LoVo (cell line): ENCODE measurements at regions not wholly inside any gene's neighbourhood (a gene's known extent, or its start where the extent isn't known, plus 50 kb on each side); places are given as distances from the start of the nearest gene placed in this dataset.
"Not testable (repeated sequence)": the region's sequence is repeated elsewhere in the genome, so short reads cannot be mapped to it uniquely, and the experiment has no call there.

Experiments used
- DNase-seq: peaks from one replicate; pipeline ENCODE4 v3.0.0-alpha.2; 2016; ENCODE audit warnings: low spot score

DNA sequence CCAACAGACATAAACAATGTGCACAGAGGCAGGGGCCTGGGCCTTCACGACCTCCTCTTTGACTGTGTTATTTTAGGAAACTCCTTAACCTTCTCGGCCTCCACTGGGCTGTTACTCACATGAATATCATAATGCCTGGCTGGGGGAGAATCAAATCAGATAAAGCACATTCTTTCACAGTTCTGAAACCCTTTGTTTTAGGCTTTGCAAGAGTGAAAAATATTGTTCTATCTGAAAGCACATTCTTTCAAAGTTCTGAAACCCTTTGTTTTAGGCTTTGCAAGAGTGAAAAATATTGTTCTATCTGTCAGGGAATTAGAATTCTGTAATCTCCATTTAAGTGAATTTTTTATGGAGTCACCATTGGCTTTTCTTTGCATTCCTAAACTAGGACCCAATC is 50.7 kb upstream of the SYNDIG1 start:
- no peak for DNase-seq

DNA sequence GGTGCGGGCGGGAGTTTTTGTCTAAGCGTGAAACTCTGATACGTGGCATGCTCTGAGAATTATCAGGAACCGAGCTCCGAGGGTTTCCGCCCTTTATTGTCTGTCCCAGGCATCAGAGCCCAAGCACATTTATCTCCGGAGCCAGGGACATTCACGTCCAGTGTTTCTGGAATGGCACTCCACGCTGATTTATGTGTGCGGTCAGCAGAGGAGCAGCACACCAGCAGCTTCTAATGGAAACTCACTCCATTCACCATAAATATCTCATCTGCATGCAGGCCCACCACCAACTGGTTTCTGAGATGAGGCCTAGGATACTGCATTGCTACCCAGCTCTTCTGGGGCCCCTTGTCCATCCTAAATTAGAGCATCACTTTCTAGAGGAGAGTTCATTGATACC is 51.9 kb upstream of the SYNDIG1 start:
- no peak for DNase-seq

DNA sequence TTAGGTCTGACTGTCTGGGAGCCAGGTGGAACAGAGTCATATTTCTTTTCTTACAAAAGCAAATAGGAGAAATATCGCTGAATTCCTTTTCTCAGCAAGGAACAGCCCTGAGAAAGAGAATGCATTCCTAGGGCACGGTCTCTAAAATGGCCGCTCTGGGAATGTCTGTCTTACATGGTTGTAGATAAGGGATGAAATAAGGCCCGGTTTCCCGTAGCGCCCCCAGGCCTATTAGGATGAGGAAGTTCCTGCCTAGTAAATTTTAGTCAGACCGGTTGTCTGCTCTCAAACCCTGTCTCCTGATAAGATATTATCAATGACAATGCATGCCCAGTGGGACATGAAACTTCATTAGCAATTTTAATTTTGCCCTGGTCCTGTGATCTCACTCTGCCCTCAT is 54.0 kb upstream of the SYNDIG1 start:
- DNase-seq: not testable (repeated sequence)

DNA sequence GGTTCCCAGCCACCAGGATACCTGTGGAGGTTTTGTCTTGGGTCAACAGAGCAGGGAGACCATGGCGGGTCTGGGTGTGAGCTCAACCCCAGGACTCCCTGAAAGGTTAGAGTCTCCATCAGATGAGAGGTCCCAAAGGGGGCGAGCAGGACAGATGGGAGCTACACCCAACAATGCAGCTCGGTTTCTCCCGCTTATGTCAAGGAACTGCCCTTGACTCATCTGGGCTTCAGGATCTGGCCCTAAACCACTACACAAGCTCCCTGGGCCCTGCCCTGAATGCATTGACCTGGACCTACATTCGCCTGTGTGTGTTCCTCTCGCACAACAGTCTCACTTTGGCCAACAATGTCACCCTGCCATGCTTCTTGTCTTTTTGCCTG is 57.6 kb upstream of the SYNDIG1 start:
- DNase-seq: no peak

DNA sequence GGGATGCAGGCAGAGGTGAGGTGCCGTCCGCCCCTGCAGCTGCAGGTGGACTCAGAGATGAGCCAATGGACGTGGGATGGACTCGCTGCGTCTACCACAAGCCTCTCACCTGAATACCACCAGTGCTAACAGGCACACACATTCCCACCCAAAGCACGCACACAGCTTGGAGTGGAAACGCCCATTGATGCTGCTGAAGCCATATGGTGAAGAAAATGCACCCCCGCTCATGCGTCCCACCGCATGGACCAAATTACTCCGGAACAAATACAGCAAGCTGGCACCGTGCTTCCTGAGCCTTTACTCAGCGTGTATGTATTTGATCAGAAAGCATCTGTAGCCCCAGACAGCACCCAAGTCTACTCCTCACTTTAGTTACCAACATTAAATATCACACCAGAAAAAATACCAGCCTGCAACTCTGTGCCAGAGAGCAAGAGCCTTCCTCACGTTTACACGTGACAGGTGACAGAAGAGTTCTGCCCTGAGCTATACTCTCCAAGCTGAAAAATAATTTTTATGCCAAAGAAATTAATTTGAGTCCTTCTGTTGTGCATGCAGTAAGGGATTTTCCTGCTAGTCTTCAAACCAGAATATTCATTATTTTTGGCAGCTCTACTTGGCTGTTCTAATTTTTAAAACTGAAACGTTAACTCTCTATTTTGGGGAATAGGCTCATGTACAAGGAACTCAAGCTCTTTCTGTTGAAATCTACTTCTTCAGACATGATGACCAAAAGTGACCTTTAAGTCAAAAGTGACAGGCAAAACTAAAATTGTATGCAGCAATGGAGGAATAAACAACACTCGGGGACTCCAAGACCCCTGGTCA is 58.2 kb upstream of the SYNDIG1 start:
- DNase-seq: no peak

DNA sequence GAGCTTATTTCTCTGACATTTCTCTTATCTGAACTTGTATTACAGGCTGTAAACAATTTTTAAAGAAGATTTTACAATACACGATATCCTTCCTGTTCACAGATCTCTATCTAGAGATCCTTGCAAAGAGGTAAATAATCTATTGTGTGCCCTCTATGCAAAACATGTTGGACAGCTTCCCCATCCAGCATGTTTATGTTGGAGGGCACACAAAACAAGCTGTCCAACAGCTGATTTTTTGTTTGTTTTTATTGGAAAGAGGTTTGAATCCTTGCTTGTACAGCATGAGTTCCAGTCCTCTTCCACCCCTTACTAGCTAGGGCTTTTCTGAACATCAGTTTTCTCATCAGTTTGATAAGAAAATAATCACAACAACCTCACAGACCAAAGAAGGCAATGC is 62.3 kb upstream of the SYNDIG1 start:
- DNase-seq: no peak

DNA sequence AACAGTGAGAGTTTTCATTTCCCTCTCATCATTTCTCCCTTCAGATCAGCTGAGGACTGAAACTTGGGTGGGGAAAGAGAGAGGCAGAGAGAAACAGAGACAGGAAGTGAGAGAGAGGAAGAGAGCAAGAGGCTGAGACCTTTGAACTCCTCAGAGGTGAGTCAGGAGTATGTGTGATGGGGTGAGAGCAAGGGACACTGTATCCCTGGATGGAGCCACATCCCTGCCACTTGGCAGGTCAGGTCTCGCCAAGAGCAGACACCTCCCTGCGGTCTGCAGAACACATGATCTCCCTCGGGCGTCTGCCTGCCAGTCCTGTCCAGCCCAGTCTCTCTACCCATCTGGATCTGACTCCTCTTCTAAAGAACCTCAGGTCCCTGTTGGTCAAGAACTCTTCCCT is 62.7 kb upstream of the SYNDIG1 start:
- DNase-seq: no peak

DNA sequence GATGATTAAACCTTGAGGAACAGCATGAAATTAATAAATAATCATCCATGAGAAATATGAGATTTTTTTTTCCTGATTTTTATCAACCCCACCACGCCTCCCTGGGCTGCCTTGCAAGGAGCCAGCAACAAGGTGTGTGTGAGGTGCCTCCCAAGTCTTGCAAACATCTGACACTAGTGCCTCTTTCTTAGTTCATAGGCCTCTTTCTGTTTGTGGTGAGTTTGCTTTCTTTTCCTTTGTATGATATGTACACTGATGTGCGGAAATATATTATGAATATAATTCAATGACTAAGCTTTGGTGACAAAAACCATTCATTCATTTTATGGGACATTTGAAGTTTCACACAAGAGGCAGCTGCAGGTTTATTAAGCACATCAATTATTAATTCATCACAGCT is 63.2 kb upstream of the SYNDIG1 start:
- no peak for DNase-seq

DNA sequence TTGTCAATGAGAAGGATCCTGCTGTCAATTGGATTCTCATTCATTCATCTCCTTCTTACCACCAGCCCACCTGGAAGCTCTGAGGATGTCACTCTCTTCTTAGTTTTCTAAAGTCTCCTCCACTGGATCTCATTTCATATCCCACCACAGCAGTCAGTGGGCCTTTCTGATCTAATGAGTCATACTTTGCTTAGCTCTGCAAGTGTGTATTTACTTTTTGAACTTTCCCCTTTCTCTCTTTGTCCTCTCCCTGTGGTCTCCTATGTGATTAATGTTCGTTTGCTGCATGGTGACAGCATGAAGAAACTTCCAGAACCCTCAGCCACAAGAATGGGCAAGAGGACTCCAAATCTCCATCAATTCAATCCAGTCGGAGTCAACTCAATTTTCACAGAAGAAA is 63.6 kb upstream of the SYNDIG1 start:
- DNase-seq: no peak

DNA sequence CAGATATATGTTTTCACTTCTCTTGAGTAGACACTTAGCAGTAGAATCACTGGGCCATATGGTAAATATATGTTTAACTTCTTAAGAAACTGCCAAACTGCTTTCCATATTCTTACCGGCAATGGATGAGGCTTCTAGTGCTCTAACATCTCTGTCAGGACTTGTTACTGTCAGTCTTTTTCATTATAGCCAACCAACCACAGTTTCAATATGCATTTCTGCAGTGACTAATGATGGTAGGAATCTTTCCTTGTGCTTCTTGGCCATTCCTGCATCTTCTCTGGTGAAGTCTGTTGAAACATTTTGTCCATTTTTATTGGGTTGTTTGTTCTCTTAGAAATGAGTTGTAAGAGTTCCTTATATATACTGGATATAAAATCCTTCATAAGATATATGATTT is 66.0 kb upstream of the SYNDIG1 start:
- DNase-seq: no peak

DNA sequence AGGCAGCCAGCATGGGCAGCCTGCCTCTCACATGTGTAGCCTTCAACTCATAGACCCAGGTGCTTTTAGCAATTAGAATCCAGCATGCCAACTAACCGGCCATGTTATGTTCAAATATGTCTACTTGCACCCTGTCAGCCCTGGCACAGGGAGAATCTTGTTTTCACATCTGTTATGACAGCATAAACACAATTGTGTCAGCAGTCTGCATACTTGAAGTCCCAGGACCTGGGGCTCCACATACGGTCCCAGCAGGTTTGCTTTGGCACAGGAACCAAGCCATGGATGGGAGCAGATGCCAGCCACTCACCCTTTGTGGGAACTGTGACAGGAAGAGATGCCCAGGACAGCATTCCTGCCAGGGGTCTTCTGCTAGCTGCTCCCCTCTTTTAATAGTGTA is 67.2 kb upstream of the SYNDIG1 start:
- no peak for DNase-seq

DNA sequence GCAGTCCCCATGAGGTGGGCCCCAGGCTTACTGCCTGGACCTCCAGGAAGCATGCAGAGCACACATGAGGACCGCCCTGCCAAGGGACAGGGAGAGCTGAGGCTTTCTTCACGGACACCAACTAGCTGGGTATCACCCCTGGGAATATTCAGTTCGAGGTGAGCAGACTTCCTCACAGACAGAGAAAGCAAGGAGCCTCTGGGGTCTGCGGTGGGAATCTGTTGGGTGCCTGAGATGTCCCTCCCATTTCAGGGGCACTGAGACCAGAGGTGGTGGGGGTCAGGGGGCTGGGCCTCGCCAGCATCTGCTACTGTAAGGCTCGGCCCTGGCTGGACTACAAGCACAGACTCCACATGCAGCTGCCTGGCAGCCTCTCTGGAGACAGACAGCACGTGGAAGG is 74.3 kb upstream of the SYNDIG1 start:
- no peak for DNase-seq

DNA sequence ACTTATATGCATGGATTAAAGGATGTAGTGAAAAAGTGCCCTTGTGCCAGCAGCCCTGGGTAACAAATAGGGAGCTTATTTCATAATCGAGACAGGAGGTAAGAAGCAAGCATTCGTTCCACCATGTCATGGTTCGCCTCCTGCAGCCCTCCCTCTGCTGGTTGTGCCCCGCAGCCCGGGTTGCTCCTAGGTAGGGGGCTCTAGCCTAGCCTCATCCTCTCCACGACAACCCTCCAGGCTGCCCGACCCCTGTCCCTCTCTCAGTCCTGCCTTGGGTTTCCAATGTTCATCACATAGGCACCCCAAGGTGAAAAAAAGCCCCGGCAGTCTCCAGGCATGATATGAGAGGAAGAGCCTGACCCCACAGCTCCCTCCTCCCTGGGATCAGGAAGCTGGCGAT is 75.5 kb upstream of the SYNDIG1 start:
- DNase-seq: no peak

DNA sequence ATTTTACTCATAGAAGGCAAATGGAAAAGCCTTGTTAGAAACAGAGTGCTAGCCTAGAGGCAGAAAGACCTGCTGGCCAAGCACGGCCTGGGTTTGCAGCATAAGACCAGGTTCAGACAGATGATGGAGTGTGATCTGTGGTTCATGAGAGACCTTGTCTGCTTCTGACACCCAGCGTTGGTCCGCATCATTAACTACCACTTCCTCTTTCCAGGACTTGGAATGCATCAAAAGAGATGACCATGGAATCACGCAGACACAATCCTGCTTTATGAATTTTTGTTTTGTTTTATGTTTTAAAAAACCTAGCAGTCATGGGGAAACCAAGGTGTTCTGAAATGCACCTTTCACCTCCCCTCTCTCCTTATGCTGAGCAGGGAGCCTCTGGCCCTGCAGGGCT is 76.8 kb upstream of the SYNDIG1 start:
- DNase-seq: no peak

DNA sequence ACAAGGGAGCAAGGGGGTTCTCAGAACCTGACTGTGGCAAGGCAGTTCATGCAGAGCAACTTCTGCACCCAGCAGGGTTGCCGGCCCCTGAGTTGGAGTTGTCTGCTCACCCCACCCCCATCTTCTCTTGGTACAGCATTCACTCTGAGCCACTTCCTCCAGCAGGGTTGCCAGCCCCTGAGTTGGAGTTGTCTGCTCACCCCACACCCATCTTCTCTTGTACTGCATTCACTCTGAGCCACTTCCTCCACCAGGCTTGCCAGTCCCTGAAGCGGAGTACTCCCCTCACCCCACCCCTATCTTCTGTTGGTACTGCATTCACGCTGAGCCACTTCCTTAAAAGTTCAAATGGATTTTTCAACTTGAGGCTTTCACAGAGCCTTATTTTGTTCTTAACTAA is 79.7 kb upstream of the SYNDIG1 start:
- DNase-seq: no peak

DNA sequence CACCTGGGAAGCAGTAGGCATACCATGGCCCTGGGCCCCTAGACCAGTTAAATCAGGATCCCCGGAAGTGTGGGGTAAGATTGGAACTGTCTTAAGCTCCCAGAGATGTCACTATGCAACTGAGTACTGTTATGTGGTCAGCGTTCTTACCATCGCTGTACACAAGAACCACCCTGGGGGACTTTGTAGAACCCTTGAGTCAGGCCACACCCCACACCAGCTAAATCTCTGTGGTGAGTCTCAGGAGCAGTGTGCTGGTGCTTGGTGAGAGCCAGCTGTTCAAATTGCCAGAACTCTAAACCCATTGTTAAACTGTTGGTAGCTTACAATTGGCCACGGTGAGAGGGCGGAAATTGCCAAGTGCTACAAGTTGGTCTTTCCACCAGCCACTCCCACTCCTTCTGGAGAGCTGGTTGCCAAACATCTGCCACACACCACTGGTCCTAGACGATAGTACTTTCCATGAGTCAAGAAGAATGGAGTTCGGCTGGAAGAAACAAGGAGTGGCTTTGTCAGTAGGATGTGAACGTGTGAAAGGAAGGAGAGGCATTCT is 80.5 kb upstream of the SYNDIG1 start:
- DNase-seq: no peak

DNA sequence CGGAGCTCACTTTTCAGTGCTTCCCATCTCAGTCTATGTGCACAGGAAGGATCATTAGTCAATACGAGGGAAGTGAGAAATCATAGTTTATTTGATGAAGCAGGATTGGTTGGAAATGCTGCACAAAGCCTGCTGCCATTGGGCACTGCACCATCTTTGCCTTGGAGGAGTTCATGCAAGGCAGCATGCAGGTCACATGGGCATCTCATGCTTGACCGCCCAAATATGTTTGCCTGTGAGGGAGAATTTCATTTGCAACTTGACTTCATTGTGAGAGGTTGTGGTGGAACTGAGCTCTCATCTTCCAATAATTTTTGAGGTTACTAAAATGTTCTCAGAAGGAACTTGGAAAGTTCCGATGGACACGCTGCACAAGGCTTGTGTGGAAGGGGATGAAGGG is 83.9 kb upstream of the SYNDIG1 start:
- DNase-seq: no peak

DNA sequence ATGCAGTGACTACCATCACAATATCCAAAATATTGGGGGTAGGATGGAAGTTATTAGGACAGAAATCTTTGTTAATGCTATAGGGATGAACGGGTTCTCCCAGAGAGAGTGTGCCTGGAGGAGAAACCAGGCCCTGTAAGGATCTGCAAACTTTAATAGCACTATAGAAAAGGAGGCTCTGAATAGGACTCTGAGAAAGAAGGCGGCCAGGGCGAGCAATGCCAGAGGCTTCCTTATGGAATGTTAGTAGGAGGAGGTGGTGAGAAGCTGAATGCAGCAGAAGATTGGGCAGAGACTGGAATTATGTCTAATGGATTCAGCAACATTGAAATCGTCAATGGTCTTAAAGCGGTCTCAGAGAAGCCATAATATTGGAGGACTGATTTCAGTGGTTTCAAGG is 84.6 kb upstream of the SYNDIG1 start:
- DNase-seq: no peak

DNA sequence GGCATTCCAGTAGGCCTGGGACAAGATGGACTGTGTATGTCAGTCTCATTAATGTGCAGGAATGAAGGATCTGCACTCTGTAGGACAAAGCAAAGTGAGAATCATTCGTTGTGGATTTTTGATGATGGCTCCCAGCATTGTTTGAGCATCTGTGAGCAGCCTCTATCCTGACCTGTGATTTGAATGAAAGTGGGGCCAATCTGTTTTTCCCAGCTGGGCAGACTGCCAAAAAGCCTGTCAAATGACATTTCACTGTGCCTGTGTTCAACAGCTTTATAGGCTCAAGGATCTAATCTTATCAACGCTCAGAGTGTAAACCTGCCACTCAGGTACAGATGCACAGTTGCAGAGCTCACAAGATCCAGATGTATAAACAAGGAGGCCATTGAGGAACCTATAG is 86.7 kb upstream of the SYNDIG1 start:
- no peak for DNase-seq

DNA sequence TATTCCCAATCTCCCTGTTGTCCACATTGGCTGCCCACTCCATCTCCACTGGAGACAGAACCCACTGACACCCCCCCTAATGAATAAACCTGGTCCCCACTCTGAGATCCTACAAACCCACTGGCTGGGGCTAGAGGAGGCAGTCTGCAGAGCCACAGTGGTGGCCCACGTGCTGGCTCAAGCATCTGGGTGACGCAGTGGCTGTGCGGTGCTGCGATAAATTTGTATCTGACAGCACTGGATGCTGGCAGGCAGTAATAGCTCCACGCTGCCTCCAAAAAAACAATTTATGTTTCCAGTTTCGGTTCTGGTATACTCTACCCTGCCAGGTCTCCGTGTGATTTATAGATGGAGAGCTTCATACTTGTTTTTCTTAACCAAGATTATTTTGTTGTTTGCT is 87.1 kb upstream of the SYNDIG1 start:
- no peak for DNase-seq

DNA sequence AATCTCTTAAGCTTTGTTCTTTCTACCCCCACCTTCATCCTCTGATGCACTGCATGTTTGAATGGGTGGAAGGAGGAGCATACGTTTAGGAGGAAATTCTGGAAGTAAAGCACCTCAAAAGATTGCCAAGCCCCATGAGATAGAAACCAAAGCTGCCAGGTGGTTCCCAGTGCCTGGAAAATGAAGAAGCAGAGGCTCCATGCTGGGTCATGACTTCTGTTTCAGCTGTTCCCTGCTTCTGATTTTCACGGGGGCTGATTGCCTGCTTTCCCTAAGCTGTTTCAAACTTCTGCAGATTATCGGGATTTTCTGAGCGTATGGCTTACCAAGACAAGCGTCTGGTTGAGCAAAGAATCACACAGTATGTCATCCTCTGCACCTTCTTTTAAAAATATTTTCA is 87.5 kb upstream of the SYNDIG1 start:
- no peak for DNase-seq

DNA sequence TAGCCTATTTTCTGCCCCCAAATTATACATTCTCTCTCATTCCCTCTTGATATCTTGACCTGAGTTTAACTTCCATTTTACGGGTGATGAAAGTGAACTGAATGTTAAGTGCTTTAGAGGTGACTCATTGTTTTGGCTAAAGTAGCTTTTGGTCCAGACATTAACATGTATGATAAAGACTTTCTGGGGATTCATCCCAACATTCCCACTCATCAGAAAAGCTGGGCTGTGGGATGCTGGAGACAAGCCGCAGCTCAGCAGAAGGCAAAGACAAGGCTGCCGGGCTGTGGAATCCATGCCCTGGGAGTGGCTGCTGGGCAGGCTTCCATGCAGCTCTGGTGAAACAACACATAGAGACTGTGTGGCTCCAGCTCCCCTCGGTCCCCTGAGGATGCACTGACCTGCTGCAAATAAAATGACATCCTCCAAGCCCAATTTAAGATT is 89.9 kb upstream of the SYNDIG1 start:
- no peak for DNase-seq

DNA sequence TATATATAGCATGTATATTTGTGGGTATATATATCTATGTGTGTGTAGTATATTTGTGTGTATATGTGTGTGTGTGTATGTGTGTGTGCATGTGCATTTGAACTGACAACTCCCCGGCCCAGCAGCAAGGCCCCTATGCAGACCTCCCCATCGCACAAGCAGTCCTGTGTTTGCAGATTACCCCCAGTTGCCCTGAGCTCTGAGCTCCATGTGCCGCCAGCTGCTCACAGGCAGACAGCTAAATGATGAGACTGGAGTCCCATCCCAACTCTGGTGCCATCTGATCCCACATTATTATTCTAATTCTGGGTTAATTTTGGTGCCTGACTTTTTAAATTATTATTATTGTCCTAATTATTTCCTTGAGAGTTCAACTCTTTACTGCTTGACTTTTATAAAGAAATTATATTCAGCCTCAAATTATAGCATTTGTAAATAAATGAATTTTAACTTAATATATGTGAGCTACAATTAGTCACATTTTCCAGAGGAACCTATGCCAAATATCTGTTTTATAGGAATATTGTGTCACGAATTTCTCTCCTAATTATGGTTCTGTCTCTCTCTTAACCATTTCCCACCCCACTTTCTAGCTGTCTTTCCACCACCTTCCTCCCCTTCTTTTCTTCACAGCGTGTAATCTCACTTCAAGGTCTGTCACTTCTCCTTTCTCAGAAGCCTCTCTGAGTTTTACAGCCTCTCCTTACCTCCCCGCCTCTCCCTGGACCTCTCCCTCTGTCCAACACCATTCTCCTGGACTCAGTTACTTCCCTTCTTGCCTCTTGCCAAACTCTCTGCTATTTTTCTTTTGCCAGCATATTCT is 90.6 kb upstream of the SYNDIG1 start:
- DNase-seq: no peak
